Urothelium cell line (cell line): ENCODE measurements at regions not wholly inside any gene's neighbourhood (a gene's known extent, or its start where the extent isn't known, plus 50 kb on each side); places are given as distances from the start of the nearest gene placed in this dataset.
A peak's percentile ranks its signal among the peaks of the same experiment; 100 is the strongest.

Source experiments
- DNase-seq: peaks from one replicate; pipeline ENCODE4 v3.0.0; 2011; ENCODE audit warnings: low spot score, mixed read lengths
- FAIRE-seq: peaks from 2 replicates; lab custom pipeline; 2011; peaks lifted over from hg19 to GRCh38; lab: Jason Lieb, UNC

GRCh38 chr2:19465978-19466377 is 107.6 kb upstream of the OSR1 start:
- FAIRE-seq (no peak), DNase-seq (no peak)

- FAIRE-seq, result no peak
Measured at GRCh38 chr2:19462256-19462645, 103.8 kb upstream of the OSR1 start.

GRCh38 chr2:19461504-19462255 is 103.3 kb upstream of the OSR1 start:
- no peak for DNase-seq
- no peak for FAIRE-seq

More at GRCh38 chr2:19462256-19462645, 103.8 kb upstream of the OSR1 start:
- DNase-seq, result no peak

- FAIRE-seq, result no peak
- no peak for DNase-seq
Measured at GRCh38 chr2:19460761-19461160, 102.3 kb upstream of the OSR1 start.

- FAIRE-seq (no peak), DNase-seq (no peak)
Measured at GRCh38 chr2:19458427-19459003, 100.1 kb upstream of the OSR1 start.

- no peak for FAIRE-seq
- no peak for DNase-seq
Measured at GRCh38 chr2:19457809-19458208, 99.4 kb upstream of the OSR1 start.

DNA sequence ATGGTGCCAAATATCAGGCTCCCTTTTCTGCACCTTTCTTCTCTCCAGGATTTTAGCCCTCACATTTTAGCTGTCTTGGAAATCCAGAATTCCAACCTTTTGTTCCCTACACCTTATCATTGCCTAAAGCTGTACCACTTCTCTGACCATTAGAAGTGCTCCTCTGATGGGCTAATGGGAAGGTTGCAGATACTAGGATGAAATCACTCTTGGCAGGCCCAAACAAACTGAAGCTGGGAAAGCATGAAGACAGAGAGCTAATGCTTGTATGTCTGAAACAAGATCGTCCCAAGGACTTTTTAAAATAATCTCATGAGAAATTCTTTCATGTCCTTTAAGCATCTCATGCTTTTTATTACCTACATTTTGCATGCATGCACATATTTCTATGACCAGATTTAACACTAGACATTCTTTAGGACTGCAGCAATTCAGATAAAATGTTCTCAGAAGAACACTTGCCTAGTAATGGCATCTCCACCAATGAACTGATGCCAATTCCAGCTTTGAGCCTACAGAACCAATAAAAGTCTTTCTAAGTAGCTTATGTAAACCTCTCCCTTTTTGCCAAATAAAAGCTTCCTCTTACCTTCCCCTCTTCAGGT is 98.4 kb upstream of the OSR1 start:
- DNase-seq (no peak), FAIRE-seq (no peak)

- FAIRE-seq, result no peak
- DNase-seq, result no peak
Measured at GRCh38 chr2:19454125-19454524, 95.7 kb upstream of the OSR1 start.

DNA sequence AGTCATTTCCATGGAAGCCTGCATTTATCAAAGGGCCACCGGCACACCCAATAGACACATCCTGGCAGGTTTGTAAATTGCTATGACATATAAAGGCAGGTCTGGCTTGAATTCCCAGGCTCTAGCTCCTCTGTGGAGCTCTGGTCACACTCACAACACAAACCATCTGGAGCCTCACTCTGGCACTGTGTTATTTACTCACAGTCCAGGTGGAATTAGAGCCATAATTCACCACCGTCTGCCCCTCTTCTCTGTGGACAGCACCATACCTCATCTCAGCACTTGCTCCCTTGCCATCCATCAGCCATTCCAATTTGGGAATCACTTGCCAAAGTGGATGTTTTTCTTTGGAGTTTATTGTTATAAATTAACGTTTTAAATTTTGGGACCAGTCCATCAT is 84.3 kb upstream of the OSR1 start:
- no peak for FAIRE-seq
- DNase-seq, result no peak

DNA sequence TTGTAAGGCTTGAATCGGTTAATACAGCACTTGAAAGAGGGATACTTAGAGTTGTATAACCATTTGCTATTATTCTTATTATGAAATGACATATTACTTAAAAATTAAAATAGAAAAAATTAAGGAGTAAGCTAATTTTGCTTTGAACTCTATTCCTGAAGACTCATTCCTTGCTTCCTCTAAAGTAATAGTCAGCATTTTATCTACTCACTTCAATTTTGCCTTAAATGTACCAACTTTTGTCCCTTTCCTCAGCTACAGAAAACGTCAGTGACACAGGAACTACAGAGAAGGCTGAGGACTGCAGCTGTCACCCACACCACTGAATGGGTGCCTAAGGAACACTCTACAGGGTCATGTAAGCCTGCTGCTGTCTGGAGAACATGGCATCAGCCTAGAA is 80.7 kb upstream of the OSR1 start:
- FAIRE-seq (no peak), DNase-seq (no peak)

GRCh38 chr2:19435815-19436214 is 77.4 kb upstream of the OSR1 start:
- DNase-seq (no peak), FAIRE-seq (no peak)

DNA sequence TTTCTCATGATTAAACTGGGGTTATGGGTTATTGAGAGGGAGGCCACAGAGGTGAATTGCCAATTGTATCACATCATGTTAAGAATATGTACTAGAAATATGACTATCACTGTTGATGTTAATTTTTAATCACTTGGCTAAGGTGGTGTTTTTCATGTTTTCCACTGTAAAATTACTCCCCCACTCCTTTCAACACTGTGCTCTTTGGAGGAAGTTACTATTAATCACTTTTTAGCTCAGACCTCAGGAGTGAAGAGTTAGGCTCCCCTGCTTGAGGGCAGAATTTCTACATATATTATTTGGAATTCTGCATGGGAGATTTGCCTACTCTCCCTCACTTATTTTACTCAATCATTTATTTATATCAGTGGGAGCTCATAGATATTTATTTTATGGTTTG is 76.0 kb upstream of the OSR1 start:
- DNase-seq (no peak), FAIRE-seq (no peak)

- FAIRE-seq (no peak), DNase-seq (no peak)
Measured at GRCh38 chr2:19426941-19427340, 68.5 kb upstream of the OSR1 start.

DNA sequence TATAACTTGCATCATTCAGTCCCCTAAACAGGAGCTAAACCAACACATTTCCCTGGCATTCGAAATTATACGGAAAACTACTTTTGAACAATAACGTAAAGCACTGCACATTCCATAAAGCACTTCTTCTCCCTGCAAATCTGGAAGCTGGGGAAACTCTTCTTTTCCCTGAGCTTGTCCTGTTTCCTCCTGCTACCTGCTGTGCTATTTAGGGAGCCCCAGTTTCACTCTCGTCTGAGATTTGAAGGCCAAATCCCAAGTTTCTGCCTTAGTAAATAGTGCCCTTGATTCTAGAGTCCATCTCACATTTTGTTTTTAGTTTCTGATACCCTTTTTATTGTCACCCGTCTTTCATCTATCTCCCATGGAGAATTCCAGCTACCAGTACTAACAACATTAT is 67.7 kb upstream of the OSR1 start:
- FAIRE-seq (no peak), DNase-seq (no peak)

GRCh38 chr2:19425419-19425818 is 67.0 kb upstream of the OSR1 start:
- FAIRE-seq (no peak), DNase-seq (no peak)

DNA sequence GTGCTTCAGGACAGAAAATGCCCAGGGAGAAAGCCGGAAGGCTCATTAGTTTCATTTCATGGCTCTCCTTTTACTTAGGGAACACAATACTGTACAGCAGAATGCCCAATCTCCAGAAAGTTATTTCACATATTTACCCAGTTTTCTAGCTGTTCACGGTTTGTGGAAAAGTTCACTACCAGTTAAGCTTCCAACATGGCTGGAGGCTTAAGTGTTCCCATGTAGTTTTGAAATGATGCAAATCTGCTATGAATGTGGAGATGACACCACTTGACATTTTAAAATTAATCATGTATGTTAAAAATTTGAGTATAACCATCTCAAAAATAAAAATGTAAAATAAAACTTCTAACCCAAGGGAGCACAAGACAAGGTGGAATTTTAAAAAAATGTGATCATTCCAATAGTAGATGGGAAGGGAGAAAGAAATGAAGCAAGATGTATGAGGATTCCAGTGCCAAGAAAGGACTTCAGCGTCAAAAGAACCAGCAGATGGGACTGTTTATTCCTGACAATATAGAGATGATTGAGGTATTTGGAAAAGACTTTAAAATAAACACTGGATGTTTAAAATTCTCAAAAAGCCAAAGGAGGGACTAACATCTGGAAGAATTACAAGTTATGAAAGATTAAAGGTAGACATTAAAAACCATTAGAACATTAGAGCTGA is 60.9 kb upstream of the OSR1 start:
- DNase-seq, result no peak
- FAIRE-seq, result no peak

GRCh38 chr2:19416784-19417684 is 58.6 kb upstream of the OSR1 start:
- no peak for DNase-seq
- FAIRE-seq, result no peak

GRCh38 chr2:19416083-19416482 is 57.7 kb upstream of the OSR1 start:
- no peak for DNase-seq
- no peak for FAIRE-seq

DNA sequence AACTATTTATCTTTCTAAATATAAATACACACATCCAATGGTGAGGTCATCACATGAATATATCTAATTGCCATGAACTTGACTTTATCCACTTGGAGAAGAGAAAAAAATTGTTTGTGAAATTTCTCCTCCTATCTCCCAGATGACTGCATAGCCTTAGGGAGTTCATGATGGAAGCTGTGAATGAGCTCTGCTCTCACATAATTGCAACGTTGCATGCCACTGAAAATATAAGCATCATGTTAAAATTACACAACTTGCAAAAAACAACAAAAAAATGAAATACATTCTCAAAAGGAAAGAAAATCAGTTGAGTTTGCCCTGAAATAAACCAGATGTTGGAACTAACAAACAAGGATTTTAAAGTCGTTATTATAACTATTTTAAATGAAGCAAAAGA is 50.6 kb upstream of the OSR1 start:
- no peak for FAIRE-seq
- no peak for DNase-seq

GRCh38 chr2:19408592-19408991 is 50.2 kb upstream of the OSR1 start:
- DNase-seq, result peak; percentile 16
- FAIRE-seq, result no peak
